HFF-Myc (cell line): ENCODE measurements at regions not wholly inside any gene's neighbourhood (a gene's known extent, or its start where the extent isn't known, plus 50 kb on each side); places are given as distances from the start of the nearest gene placed in this dataset.

Source experiments
- DNase-seq: peaks from one replicate; pipeline ENCODE4 v3.0.0-alpha.2; 2011; ENCODE audit warnings: low read depth; ENCODE audit errors: extremely low read depth
- H3K4me3 ChIP-seq: replicated peaks from 2 replicates; pipeline ENCODE4 v1.5.1; 2011; ENCODE audit warnings: low read depth, mild to moderate bottlenecking, control low read depth, low read length
- CTCF ChIP-seq: IDR thresholded peaks from 2 replicates; pipeline ENCODE4 v1.5.1; 2012; ENCODE audit warnings: mild to moderate bottlenecking, low read depth, low read length, control low read depth; ENCODE audit errors: missing control alignments

- no peak for TF ChIP-seq CTCF
- no peak for DNase-seq
- no peak overlapping the region for H3K4me3 ChIP-seq
These were observed 120.5 kb upstream of the SPATS2L start for GRCh38 chr2:200186002-200186401.

- no peak for TF ChIP-seq CTCF
- no peak overlapping the region for H3K4me3 ChIP-seq
- no peak for DNase-seq
These were observed 117.6 kb upstream of the SPATS2L start for GRCh38 chr2:200188876-200189275.

GRCh38 chr2:200189964-200190363, 116.5 kb upstream of the SPATS2L start:
- DNase-seq: no peak

GRCh38 chr2:200193331-200193730, 113.2 kb upstream of the SPATS2L start:
- DNase-seq: no peak
- TF ChIP-seq CTCF: no peak
- no peak overlapping the region for H3K4me3 ChIP-seq

More at GRCh38 chr2:200189964-200190363, 116.5 kb upstream of the SPATS2L start:
- TF ChIP-seq CTCF: no peak
- H3K4me3 ChIP-seq: no peak overlapping the region

- no peak for DNase-seq
- no peak for TF ChIP-seq CTCF
- no peak overlapping the region for H3K4me3 ChIP-seq
These were observed 112.7 kb upstream of the SPATS2L start for GRCh38 chr2:200193791-200194190.

- no peak for DNase-seq
- H3K4me3 ChIP-seq: no peak overlapping the region
- no peak for TF ChIP-seq CTCF
These were observed 111.7 kb upstream of the SPATS2L start for GRCh38 chr2:200194746-200195145.

- no peak overlapping the region for H3K4me3 ChIP-seq
- TF ChIP-seq CTCF: no peak
- no peak for DNase-seq
These were observed 107.5 kb upstream of the SPATS2L start for GRCh38 chr2:200199005-200199404.
